HepG2 (cell line): ENCODE measurements at regions not wholly inside any gene's neighbourhood (a gene's known extent, or its start where the extent isn't known, plus 50 kb on each side); places are given as distances from the start of the nearest gene placed in this dataset.

Experiments
- ATAC-seq: fragments of 200-7000 bp; cut with Tn5 transposase; 3 replicates; pipeline ENCODE4 v1.9.1; 2020; ENCODE audit warnings: mild to moderate bottlenecking, moderate library complexity
- BruUV-seq: library from RNA; stranded (reverse); fragments of 400-500 nt; replicated peaks from 2 replicates; lab custom pipeline; 2021; lab: Mats Ljungman, UMichigan
- CTCF ChIA-PET: fragments of 300-600 bp; formaldehyde crosslinking; extraction: SDS; loops from one replicate; lab custom pipeline; 2021; ENCODE audit warnings: low total read pairs, inconsistent platforms, low intra/inter-chr PET ratio; lab: Yijun Ruan, JAX
- POLR2A ChIA-PET: fragments of 350-600 bp; sonication (Branson Sonifier 250); formaldehyde crosslinking; loops from one replicate; lab custom pipeline; 2020; ENCODE audit warnings: antibody characterized with exemption, inconsistent platforms; lab: Yijun Ruan, JAX
- DNase-seq: peaks from one replicate; pipeline ENCODE4 v3.0.0-alpha.2; 2015; ENCODE audit warnings: low spot score
- FAIRE-seq: peaks from 3 replicates; lab custom pipeline; 2011; peaks lifted over from hg19 to GRCh38; lab: Jason Lieb, UNC
- H2AFZ ChIP-seq: one replicate; pipeline ENCODE4 v1.6.1; 2011; ENCODE audit warnings: low read length, inconsistent platforms
- H3K27ac ChIP-seq: fragments of 300-600 bp; 3 replicates; pipeline ENCODE4 v1.8.0; 2011; ENCODE audit warnings: mixed run types, mild to moderate bottlenecking, mixed read lengths, low read length, inconsistent platforms; ENCODE audit not compliant: insufficient read depth; ENCODE audit errors: extremely low read length
- H3K27me3 ChIP-seq, 2 experiments: fragments of 200-600 bp in 1 of 2; 2 replicates in 1 of 2; 3 replicates in 1 of 2; pipeline versions ENCODE4 v1.6.0 to v1.8.0; 2011; ENCODE audit warnings: low read length in 2 of 2, mild to moderate bottlenecking in 2 of 2, moderate library complexity in 2 of 2, inconsistent platforms in 1 of 2; ENCODE audit not compliant: insufficient read depth in 2 of 2, control insufficient read depth in 1 of 2
- H3K36me3 ChIP-seq, 2 experiments: fragments of 200-600 bp in 1 of 2; replicated peaks in 1 of 2; 2 replicates in 1 of 2; 3 replicates in 1 of 2; pipeline versions ENCODE4 v1.5.1 to v1.8.0; 2011; ENCODE audit warnings: low read length in 2 of 2, inconsistent platforms in 1 of 2; ENCODE audit not compliant: insufficient read depth in 2 of 2, control insufficient read depth in 1 of 2
- H3K4me1 ChIP-seq: 2 replicates; pipeline ENCODE4 v1.5.1; 2012; ENCODE audit warnings: low read length, inconsistent platforms; ENCODE audit not compliant: insufficient read depth
- H3K4me2 ChIP-seq: 2 replicates; pipeline ENCODE4 v1.6.0; 2011; ENCODE audit warnings: low read depth, low read length, inconsistent platforms
- H3K4me3 ChIP-seq, 3 experiments: fragments of 200-600 bp in 1 of 3; sonication (generic), shearing (Covaris generic) in 1 of 3; replicated peaks in 1 of 3; 2 replicates each; pipeline ENCODE4 v1.5.1; 2011 to 2016; ENCODE audit warnings: low read length in 3 of 3, inconsistent platforms in 2 of 3, low read depth in 2 of 3, mild to moderate bottlenecking in 2 of 3, control low read depth in 1 of 3, mixed read lengths in 1 of 3; ENCODE audit not compliant: insufficient read depth in 1 of 3
- H3K79me2 ChIP-seq: one replicate; pipeline ENCODE4 v1.6.1; 2011; ENCODE audit warnings: low read length, inconsistent platforms; ENCODE audit not compliant: insufficient read depth
- H3K9ac ChIP-seq: 2 replicates; pipeline ENCODE4 v1.6.0; 2011; ENCODE audit warnings: mild to moderate bottlenecking, low read depth, low read length, inconsistent platforms; ENCODE audit not compliant: insufficient read depth
- H3K9me3 ChIP-seq: 2 replicates; pipeline ENCODE4 v1.5.1; 2012; ENCODE audit warnings: mild to moderate bottlenecking, low read length
- H4K20me1 ChIP-seq: 2 replicates; pipeline ENCODE4 v1.6.0; 2011; ENCODE audit warnings: inconsistent platforms, mild to moderate bottlenecking, low read length, moderate library complexity; ENCODE audit not compliant: insufficient read depth
- BRD4 ChIP-seq: sonication (generic); formaldehyde crosslinking; IDR thresholded peaks from 2 replicates; pipeline ENCODE4 v1.4.0; 2020; ENCODE audit warnings: missing genetic modification reagents
- JDP2 ChIP-seq: sonication (generic); formaldehyde crosslinking; IDR thresholded peaks from 2 replicates; pipeline ENCODE4 v1.8.1; 2022; ENCODE audit warnings: missing genetic modification reagents, borderline replicate concordance
- MYC ChIP-seq: sonication (generic); formaldehyde crosslinking; IDR thresholded peaks from 2 replicates; pipeline ENCODE4 v1.9.0; 2021; ENCODE audit warnings: missing genetic modification reagents, borderline replicate concordance
- NFE2L2 ChIP-seq: fragments of 150-350 bp; IDR thresholded peaks from 2 replicates; pipeline ENCODE4 v1.6.1; 2014; ENCODE audit warnings: low read length
- NKX3-1 ChIP-seq: sonication (generic); formaldehyde crosslinking; IDR thresholded peaks from 2 replicates; pipeline ENCODE4 v1.5.0; 2020; ENCODE audit warnings: missing genetic modification reagents
- THAP9 ChIP-seq: sonication (generic); formaldehyde crosslinking; IDR thresholded peaks from 2 replicates; pipeline ENCODE4; 2020; ENCODE audit warnings: missing genetic modification reagents, mild to moderate bottlenecking, borderline replicate concordance
- ZFYVE20 ChIP-seq: sonication (generic); formaldehyde crosslinking; IDR thresholded peaks from 2 replicates; pipeline ENCODE4 v1.8.0; 2023; ENCODE audit warnings: low read depth, mild to moderate bottlenecking, moderate library complexity, missing genetic modification reagents, borderline replicate concordance
- ZNF3 ChIP-seq: IDR thresholded peaks from 2 replicates; pipeline ENCODE4 v1.7.0; 2017; ENCODE audit warnings: inconsistent platforms
- ZNF407 ChIP-seq: sonication (generic); formaldehyde crosslinking; IDR thresholded peaks from one replicate; pipeline ENCODE4 v1.5.1; 2020; ENCODE audit warnings: mild to moderate bottlenecking, missing genetic modification reagents; ENCODE audit errors: not compliant biosample characterization
- ZNF512 ChIP-seq: sonication (generic); formaldehyde crosslinking; IDR thresholded peaks from 2 replicates; pipeline ENCODE4 v1.4.0; 2020; ENCODE audit warnings: mild to moderate bottlenecking, missing genetic modification reagents
- WGBS: methylation state at CpG from one replicate; pipeline ENCODE4 v1.1.6; 2017; ENCODE audit warnings: low lambda C conversion rate; 5-methylcytosine and 5-hydroxymethylcytosine counted together
- in situ Hi-C: cut with HindIII; loops from 2 replicates; pipeline ENCODE4 v1.10.0; 2017; ENCODE audit warnings: low pct_unique_long_range_greater_than_20kb; ENCODE audit not compliant: extremely low pct_ligation_motif_present
- intact Hi-C: fragments of 100-400 bp; cut with micrococcal nuclease; formaldehyde crosslinking; loops from one replicate; pipeline ENCODE4 v1.10.0; 2022; ENCODE audit not compliant: unreplicated experiment

- POLR2A ChIA-PET: no interaction called here
- FAIRE-seq (no peak), ATAC-seq (no peak), DNase-seq (no peak)
- H3K4me3 ChIP-seq: no peak overlapping the region
- no peaks in the 10 kb centered on the region for H3K4me1 ChIP-seq
- CTCF ChIA-PET: no interaction called here
- in situ Hi-C loops (no loop called here), intact Hi-C loops (no loop called here)
- H3K4me2 ChIP-seq: no peak overlapping the region
- H4K20me1 ChIP-seq: no peaks in the 10 kb centered on the region
- H3K9me3 ChIP-seq: no peaks in the 10 kb centered on the region
- no peaks in the 10 kb centered on the region; a peak in 1 of 5 replicates for H3K27me3 ChIP-seq
- no peaks in the 10 kb centered on the region for H3K79me2 ChIP-seq
- no peaks in the 10 kb centered on the region for H3K36me3 ChIP-seq
- no peak overlapping the region for H3K9ac ChIP-seq
- no peak overlapping the region for H3K27ac ChIP-seq
- no TSS peak for BruUV-seq
- H2AFZ ChIP-seq: no peak overlapping the region
- 5% methylated on average over 3 of the region's 3 CpGs for WGBS
- TF ChIP-seq ZNF407 (CRISPR knock-in tag) (no peak), ZNF3 (CRISPR knock-in tag) (no peak), NFE2L2 (no peak), THAP9 (CRISPR knock-in tag) (no peak), MYC (CRISPR knock-in tag) (no peak), JDP2 (CRISPR knock-in tag) (no peak), ZNF512 (CRISPR knock-in tag) (no peak), NKX3-1 (no peak), BRD4 (CRISPR knock-in tag) (no peak), ZFYVE20 (CRISPR knock-in tag) (no peak)
Observed at GRCh38 chr13:34847766-34848165, 94.3 kb upstream of the NBEA start.
